ENCODE measurements at regions not wholly inside any gene's neighbourhood (a gene's known extent, or its start where the extent isn't known, plus 50 kb on each side); places are given as distances from the start of the nearest gene placed in this dataset.

DNA sequence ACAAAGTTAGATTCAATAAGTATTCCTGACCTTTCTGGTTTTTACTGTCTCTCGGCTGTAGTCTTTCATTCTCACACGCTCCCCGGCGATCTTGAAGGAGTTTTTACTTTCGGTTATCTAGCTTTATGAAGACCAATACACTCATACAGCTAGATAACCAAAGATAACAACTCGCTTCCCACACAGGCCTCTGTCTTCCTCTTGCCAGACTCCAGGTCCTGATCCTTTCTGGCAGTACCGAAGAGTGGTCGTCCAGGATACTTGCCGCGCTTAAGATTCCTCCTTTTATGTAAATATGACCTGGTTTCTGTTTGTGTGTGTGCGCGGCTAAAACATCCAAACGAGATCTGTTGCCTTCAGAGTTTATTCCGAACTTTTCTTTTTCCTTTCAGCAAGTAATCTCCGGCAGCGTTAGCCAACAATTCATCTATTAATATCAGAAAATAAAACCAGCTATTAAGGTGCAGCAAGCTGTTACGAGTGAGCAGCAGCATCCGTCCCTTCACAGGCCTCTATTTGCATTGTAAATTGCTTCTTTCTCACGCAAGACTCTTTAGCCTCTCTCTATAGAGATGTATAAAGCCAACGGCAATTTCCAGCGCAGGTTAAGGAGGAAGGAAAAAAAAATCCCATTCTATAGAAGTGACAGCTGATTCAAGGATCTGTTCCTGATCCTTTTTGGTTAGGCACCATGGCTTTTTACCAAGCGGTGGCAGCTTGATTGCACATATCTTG lies 216.1 kb downstream of the MEF2C start:
- peak overlapping the region; percentile 56 for H3K4me3 ChIP-seq (ENCODE audit: low read depth, low read length)
- TF ChIP-seq, protein P1, sequence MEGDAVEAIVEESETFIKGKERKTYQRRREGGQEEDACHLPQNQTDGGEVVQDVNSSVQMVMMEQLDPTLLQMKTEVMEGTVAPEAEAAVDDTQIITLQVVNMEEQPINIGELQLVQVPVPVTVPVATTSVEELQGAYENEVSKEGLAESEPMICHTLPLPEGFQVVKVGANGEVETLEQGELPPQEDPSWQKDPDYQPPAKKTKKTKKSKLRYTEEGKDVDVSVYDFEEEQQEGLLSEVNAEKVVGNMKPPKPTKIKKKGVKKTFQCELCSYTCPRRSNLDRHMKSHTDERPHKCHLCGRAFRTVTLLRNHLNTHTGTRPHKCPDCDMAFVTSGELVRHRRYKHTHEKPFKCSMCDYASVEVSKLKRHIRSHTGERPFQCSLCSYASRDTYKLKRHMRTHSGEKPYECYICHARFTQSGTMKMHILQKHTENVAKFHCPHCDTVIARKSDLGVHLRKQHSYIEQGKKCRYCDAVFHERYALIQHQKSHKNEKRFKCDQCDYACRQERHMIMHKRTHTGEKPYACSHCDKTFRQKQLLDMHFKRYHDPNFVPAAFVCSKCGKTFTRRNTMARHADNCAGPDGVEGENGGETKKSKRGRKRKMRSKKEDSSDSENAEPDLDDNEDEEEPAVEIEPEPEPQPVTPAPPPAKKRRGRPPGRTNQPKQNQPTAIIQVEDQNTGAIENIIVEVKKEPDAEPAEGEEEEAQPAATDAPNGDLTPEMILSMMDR (IDR thresholded peaks at IDR 0.05; ENCODE audit: insufficient read depth, low read depth, low read length): no peak
- peak; percentile 15 for DNase-seq (ENCODE audit: low read depth)

DNA sequence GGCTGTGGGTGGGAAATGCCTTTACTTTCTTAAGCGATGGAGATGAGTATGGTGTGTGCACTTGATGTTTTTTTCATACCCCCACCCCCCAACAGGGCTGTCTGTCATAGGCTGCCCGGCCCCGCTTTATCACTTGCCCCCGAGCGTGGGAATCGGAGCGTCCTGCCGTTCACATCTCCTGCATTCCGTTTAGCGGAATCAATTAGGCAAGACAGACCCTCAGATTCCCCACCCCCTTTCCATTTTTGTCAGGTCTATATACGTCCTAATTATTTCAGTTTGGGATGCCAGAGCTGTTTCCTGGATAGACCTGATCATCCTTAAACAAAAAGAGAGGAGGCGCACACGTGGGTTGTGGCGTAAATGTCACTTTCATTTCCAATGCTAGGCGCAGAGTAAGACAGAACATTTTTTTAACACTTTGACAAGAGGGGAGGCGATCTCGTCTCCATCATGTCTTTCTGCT lies 217.2 kb downstream of the MEF2C start:
- H3K4me3 ChIP-seq (ENCODE audit: low read depth, low read length): no peak overlapping the region
- TF ChIP-seq, protein P1 (IDR thresholded peaks at IDR 0.05; ENCODE audit: insufficient read depth, low read depth, low read length): no peak
- DNase-seq (ENCODE audit: low read depth): no peak

DNA sequence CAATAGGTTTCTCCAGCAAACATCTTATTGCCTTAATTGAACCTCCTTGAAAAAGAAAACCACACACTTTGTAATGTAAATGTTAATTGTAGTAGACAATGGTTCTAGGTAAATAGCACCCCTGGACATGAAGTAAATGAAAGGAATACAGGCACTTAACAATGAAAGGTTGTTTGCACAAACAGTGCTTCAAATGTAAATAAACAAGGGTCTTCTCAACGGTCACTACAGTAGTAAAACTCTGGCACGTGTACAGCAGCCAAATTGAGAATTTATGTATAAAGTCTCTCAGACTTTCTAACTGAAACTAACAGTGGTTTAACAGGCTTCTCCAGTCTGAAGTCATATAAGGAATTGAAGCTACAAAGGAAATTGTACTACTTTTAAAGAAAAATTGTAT lies 218.3 kb downstream of the MEF2C start:
- no peak for DNase-seq (ENCODE audit: low read depth)
- no peak overlapping the region for H3K4me3 ChIP-seq (ENCODE audit: low read depth, low read length)
- TF ChIP-seq, protein P1 (IDR thresholded peaks at IDR 0.05; ENCODE audit: insufficient read depth, low read depth, low read length): no peak

DNA sequence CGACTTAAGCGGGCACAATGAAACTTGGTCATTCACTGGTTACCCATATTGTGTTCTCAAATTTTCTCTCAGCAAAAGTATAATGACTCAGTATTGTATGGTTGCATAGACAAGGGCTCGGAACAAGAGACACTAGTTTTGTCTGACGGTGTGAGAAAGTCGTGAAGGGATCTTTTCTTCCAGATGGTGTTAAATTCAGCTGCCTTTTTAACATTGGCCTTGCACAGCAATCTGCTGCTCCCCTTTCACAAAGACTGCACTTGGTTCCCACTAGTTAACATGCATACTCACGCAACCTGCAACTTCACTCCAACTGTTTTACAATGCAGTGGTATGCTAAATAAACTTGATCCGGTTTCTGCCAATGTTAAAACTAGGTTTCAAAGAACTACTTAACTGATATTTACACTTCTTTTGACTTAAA lies 219.2 kb downstream of the MEF2C start:
- TF ChIP-seq, protein P1 (IDR thresholded peaks at IDR 0.05; ENCODE audit: insufficient read depth, low read depth, low read length): no peak
- H3K4me3 ChIP-seq (ENCODE audit: low read depth, low read length): no peak overlapping the region
- no peak for DNase-seq (ENCODE audit: low read depth)

DNA sequence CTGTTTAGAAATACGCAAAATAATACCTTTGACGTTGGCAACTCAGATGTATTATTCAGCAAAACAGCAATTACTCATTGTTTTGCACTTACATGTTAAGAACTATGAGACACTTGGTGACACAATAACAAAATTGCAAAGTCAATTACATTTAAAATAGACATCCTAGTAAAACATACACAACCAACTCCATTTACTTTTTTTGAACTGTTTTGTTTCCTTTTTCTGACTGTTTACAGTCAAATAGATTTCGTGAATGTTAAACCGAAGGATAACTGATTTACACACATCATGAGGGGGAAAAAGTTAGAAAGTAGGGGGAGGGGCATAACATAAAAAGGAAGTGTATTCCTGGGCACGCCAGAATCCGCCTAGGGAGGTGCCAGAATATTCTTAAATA lies 220.1 kb downstream of the MEF2C start:
- TF ChIP-seq, protein P1 (IDR thresholded peaks at IDR 0.05; ENCODE audit: insufficient read depth, low read depth, low read length): no peak
- DNase-seq (ENCODE audit: low read depth): no peak
- no peak overlapping the region for H3K4me3 ChIP-seq (ENCODE audit: low read depth, low read length)

DNA sequence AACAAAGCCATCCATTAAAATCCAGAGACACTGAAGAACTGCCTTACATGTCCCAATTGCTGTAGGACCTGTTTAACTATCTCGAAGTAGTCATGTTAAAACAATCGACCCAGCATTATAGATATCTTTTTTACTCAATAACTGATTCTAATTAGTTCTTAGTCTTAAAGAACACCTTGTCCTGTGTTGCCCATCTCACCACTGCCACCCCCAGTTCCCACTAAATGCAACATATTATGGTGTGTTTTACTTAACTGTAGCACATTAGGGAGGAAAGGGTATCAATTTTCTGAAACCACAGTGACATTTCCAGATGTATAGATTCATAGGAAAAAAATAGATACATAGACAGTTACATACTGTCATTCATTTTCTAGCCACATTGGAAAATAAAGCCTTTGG lies 221.2 kb downstream of the MEF2C start:
- no peak overlapping the region for H3K4me3 ChIP-seq (ENCODE audit: low read depth, low read length)
- no peak for DNase-seq (ENCODE audit: low read depth)
- TF ChIP-seq, protein P1 (IDR thresholded peaks at IDR 0.05; ENCODE audit: insufficient read depth, low read depth, low read length): no peak

All from fibroblast of villous mesenchyme (primary cell).